GM12873 (cell line): ENCODE measurements at regions not wholly inside any gene's neighbourhood (a gene's known extent, or its start where the extent isn't known, plus 50 kb on each side); places are given as distances from the start of the nearest gene placed in this dataset.

Experiments used
- CTCF ChIP-seq: IDR thresholded peaks from 2 replicates; pipeline ENCODE4 v1.5.1; 2012; ENCODE audit warnings: low read depth, mild to moderate bottlenecking, moderate library complexity, low read length, control low read depth; ENCODE audit not compliant: insufficient read depth; ENCODE audit errors: missing control alignments

- no peak for TF ChIP-seq CTCF
These were observed 136.4 kb upstream of the APCDD1 start for GRCh38 chr18:10317864-10318690.

- TF ChIP-seq CTCF, result no peak
These were observed 135.8 kb upstream of the APCDD1 start for GRCh38 chr18:10318691-10318970.

- TF ChIP-seq CTCF, result no peak
These were observed 135.4 kb upstream of the APCDD1 start for GRCh38 chr18:10319026-10319425.

GRCh38 chr18:10319914-10320600 lies 134.4 kb upstream of the APCDD1 start:
- no peak for TF ChIP-seq CTCF

- TF ChIP-seq CTCF, result no peak
These were observed 133.6 kb upstream of the APCDD1 start for GRCh38 chr18:10320791-10321190.

- no peak for TF ChIP-seq CTCF
These were observed 132.9 kb upstream of the APCDD1 start for GRCh38 chr18:10321576-10321975.

GRCh38 chr18:10322004-10322403 lies 132.4 kb upstream of the APCDD1 start:
- no peak for TF ChIP-seq CTCF
